ENCODE measurements at regions not wholly inside any gene's neighbourhood (a gene's known extent, or its start where the extent isn't known, plus 50 kb on each side); places are given as distances from the start of the nearest gene placed in this dataset.
"Not testable (repeated sequence)": the region's sequence is repeated elsewhere in the genome, so short reads cannot be mapped to it uniquely, and the experiment has no call there.

DNA sequence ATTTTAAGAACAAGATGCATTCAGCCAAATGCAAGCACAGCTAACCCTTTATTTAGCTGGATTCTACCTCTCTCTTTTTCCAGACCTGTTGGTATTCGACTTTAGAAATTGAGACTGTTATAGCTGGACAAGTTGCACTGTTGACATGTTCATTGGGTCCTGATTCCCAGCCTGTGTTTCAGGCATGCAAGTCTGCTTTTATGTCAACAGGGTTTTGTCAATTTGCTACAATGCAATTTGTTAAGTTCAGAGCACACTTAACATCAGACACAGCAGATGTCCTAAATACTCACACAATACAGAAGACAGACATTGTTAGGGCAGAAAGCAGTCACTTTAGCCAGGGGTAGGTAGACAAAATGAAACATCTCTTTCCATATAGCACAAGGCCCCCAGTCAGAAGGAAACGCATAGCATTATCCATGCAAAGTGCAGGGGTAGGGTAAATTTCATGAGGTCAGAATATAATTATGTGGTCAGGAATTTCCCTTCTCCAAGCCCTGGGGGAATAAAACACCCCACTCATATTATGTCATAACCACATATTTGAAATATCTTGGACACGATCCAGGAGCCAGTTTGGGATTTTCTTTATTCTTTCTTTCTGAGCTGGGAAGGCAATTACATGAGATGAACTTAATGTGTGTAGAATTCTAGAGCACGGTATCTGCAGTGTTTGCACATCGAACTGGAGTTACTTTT, 504.1 kb downstream of the NTRK3 start:
- no peak for DNase-seq

DNA sequence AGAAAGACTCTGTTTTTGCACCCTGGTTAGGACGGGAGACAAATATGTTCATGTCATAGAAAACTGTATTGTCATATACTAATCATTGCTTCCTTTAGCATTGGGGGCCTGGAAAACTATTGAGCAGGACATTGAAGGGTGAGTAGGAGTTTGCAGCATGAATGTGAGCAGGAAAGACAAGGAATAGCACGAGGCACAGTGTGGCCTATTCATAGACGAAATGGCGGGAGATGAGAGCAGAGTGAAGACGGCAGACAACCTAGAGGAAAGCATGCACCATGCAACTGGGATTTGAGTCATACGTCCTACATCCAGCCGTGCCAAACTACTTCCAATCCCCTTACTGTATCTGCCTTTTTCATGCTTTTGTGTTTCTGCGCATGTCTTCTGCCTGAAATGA, 508.1 kb downstream of the NTRK3 start:
- no peak for DNase-seq

DNA sequence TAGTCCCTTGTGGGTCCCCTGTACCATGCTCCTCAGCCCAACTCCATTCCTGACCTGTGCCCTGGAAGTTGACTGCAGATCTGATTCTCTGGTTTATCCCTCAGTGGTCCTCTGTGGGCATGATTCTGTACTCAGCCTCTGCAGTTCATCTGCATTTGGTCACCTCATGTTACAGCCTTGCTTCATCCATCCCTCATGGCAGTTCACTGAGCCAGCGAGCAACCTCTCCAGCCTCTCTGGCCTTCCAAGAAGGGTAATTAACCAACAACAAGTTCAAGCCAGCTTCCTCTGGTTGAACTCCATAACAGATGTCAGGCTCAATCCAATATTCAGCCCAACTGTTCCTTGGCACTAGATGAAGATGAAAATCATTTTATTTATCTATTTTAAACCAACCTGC, 509.5 kb downstream of the NTRK3 start:
- no peak for DNase-seq

DNA sequence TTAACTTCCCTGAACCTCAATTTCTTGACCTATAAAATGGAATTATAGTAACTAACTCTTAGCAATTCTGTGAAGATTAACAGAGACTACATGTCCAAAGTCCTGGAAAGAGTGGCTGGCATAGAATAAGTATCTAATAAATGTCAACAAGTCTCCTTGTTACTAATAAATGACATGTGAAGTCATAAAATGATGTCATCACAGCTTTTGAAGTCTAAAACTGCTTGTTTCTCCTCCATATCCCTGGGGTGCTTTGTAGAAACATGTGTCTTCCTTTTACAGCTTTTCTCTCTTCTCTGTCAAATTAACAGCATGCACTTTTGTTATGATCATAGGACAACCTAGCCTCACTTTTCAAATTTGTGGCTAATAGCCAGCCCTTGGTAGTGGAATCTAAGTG, 510.2 kb downstream of the NTRK3 start:
- no peak for DNase-seq

DNA sequence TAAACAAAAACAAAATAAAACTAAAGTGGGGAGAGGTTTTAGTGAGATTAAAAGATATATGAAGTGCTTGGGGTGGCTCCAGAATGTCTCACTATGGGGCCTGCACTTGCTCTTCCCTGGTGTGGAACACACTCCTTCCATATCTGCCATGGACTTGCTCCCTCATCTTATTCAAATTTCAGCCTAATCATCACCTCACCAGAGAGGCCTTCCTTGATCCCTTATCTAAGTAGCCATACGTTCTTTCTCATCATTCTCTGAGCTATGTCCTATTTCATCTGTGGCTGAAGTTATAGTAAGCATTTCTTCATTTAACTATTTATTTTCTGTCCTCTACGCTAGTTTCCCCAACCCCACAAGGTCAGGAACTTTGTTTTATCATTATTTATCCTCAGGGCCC, 511.7 kb downstream of the NTRK3 start:
- DNase-seq: no peak

DNA sequence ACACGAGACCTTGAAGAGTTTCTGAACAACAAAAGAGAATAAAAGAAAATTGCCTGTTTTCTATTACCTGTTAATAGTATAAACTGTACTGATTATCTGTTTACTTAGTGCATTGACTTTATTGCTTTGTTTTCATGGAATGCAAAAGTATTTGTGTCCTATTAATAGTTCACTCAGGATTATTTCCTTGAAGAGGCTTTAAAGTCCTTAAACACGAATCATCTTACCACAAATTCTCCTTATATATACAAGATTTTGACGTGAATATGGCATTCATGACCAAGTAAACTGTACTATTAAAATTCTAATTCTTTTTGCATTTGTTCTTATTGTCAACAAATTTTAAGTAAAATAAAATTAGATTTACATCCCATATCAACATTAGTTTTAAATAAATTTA, 513.0 kb downstream of the NTRK3 start:
- DNase-seq: no peak

DNA sequence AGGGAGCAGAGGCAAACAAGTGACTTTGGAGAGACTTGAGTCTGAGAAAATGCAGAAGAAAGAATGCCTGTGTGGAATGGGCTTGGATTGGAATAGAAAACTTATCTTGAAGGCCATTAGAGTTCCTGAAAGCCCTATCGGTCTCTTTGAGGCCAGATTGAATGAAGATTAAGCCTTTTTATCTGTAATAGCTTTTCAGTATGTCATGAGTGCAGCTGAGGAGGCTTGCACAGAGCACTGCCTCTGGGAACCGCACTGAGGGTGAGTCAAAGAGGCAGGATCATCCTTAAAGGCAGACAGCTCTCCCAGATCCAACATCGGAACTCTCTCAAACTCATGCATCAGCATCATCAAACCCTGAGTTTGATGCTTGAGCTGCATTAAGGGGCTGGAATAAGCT, 515.2 kb downstream of the NTRK3 start:
- DNase-seq: no peak

DNA sequence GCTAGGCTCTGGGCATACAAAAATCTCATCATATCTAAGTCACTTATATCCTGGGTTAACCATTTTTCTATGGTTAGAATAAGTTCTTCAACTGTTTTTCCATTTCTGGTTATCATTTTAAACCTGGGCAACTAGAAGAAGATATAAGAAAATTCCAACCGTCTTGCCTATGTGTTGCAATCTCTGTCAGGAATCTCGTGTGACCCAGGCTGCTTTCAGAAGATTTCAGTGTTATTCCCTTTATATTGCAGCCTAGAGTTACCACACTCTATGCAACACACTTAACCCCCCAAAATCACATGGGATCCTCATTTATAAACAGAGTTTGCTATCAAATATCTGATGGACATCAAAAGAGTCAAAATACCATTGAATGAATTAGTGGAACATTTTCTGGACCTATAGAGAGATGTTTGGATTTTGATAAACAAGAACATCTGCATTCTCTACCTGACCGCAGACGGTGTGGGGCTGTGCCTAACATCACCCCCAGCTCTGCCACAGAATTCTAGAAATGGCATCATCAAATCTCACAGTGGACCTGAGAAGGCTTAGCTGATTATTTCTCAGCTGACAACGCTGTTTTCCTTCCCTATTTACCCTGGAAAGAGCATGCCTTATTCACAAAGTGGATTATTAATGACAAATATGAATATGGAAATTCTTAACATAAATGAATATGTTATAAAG, 515.7 kb downstream of the NTRK3 start:
- DNase-seq: no peak

DNA sequence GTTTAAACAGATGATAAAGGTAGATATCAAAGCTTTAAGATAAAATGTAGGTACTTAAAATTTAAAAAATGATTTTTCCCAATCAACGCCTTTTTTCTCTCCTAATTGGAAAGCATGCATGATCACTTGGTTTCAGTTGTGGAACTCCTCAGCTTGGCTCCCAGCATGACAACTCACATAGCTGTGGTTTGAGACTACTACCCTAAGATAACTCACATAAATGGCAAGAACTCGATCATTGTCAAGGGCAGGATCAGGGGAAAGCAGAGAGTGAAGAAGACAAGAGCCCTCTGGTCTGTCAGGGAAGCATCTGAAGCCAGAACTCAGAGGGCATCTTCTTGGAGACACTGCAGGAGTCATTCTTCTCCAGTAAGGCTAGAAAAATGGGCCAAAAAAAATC, 516.7 kb downstream of the NTRK3 start:
- no peak for DNase-seq

DNA sequence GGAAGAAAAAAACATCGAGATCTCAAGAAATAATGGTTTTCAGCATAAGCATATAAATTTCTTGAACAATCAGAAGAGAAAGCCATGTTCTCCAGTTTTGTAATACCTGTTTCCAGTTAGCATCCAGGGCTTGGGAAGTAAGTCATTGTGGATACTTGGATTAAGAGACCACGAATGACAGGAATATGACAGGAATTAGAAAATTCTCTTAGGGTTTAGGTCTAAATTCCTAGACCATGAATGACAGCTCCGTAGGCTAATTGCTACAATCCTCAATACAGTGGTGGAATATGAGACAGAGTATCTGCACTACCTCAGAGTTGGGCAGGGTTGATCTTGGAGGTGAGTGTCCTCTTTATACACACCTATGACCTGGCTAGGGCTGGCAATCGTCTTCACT, 517.5 kb downstream of the NTRK3 start:
- no peak for DNase-seq

DNA sequence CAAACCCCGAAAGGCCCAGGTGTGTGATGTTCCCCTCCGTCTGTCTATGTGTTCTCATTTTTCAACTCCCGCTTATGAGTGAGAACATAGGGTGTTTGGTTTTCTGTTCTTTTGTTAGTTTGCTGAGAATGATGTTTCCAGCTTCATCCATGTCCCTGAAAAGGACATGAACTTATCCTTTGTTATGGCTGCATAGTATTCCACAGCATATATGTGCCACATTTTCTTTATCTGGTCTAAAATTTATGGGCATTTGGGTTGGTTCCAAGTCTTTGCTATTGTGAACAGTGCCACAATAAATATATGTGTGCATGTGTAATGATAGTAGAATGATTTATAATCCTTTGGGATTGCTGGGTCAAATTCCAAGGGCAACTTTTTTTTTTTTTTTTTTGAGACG, 519.1 kb downstream of the NTRK3 start:
- DNase-seq: not testable (repeated sequence)

DNA sequence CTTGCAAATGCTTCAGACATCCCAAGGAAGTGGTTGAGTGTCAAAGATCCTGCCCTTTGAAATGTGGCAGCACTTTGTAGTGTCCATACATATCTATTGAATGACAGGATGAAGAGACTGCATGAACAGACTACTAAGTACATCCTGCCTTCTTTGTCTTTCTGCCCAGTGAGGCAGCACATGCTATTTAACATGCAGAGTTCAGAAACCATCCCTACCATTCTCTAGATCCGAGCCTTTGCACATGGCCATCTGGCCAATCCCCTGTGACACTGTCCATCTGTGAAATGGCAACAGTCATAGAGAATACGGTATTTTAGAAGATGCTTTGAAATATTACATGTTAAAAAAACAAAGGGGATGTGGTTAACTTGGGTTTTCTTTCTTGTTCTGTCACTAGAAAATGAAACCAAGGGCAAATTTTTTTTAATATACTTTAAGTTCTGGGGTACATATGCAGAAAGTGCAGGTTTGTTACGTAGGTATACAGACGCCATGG, 519.6 kb downstream of the NTRK3 start:
- DNase-seq: no peak

DNA sequence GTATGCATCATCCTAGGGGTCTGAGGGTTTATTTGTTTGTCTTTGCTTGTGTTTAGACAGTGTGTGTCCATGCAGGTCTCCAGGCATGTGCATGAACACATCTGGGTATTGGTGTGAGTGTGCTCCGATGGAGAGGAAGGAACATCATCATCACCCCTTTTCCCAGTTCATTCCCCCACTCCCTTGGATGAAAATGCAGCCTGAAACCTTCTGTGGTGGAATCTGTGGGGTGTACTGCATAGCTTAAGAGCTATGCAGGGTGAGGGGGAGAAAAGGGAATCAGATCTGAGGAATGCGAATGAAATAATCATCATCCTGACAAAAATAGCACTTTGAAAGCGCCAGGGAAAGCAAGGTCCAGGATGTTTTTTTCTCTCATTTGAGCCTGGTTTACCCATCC, 520.1 kb downstream of the NTRK3 start:
- no peak for DNase-seq

DNA sequence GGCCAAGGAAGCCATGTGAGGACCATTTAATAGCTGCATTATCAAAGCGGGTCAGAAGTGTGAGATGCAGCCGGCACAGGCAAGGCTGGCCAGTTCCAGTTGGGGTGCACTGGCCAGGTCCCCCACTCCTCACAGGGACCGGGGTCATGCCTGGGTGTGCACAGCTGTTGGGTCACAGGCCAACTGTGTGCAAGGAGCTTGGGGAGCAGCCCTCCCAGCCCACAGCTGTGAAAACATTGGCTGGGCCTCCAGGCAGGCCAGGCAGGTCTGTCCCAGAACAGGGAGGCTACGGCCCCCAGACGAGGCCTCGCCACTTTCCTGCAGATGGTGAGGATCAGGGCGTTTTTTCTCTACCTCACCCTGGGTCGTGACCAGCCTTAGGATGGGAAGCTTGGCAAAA, 521.0 kb downstream of the NTRK3 start:
- DNase-seq: no peak

DNA sequence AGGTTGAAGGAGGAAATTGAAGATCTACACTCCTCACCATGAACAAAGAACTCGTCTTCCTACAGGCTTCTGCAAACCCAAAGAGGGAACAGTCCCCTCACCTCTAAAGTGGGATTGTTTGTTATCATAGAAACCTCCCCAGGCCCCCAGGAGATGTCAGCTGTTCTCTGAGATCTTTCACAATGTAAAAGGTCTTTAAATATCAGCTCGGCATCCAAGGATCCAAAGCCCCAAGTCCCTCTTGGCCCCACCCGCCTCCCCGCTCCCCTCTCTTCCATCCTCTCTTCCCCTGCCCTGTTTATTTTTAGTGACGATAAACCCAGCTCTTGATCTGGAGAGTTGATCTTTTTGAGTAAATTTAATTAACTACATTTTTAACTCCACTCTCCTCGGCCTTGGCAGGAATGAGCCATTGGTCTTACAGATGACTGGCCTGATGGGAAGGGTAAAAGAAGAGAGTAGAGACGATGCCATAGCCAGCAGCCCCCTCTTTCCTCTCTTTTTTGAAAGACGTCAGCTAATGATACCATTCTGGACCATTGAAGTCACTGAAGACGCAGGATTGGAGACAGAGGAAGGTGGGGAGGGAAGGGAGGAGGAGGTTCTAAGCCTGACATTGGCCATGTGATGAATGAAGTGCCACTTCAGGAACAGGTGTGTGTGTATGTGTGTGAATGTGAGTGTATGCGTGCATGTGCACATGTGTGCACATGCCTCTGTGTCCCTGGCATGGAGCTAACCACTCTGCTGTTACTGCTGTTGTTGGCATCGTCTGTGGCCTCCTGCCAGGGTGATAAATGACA, 521.8 kb downstream of the NTRK3 start:
- no peak for DNase-seq

DNA sequence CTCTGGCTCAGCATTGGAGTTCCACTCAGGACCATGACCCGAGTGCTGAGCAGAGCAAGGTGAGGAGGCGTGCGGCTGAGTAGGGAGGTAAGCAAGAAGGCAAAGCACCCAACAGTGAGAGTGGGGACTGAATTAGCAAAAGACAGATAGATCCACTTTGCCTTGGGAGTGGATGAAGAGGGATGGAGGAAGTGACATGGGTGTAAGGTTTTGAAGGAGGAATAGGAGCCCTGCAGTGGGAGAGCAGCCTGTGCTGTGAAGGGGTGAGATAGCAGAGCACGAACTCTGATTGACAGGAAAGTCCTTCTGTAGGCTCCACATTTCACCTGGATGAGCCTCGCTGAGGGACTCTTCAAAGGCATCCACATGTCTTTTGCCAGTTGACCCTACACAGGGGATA, 522.6 kb downstream of the NTRK3 start:
- no peak for DNase-seq

DNA sequence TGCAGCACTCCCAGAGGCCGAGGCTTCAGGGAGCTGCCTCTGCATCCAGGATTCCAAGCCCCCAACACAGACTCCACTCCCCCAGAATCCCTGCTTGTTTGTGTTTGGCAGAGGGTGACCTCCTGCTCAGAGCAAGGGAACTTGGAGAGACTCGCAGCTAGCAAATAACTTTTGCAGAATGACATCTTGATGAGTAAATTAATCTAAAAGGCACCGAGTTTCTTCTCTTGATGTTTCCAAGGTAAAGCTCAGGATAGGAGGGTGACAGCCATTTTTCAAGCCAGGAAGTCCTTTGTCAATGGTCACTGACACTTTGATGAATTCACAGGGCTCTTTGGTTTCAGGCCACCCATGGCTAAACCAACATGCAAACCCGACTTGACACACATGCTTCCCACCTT, 523.0 kb downstream of the NTRK3 start:
- DNase-seq: no peak

DNA sequence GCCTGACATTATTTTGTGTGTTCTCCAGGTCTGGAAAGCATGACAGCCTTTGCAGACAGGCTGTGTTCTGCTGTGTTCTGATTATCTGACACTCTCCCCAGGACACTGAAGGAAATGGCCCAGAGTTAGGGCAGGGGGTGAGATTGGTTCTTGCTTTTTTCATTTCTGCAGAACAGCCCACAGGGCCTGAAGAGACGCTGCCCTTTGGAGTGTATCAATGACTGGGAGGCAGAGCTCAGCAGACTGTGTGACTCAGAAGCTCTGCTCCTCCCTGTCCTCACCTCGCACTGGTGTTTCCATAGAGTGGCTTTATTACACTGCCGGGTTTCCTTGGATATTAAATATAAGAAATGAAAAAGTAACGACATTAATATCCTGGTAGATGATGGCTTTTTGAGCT, 523.6 kb downstream of the NTRK3 start:
- DNase-seq: no peak

DNA sequence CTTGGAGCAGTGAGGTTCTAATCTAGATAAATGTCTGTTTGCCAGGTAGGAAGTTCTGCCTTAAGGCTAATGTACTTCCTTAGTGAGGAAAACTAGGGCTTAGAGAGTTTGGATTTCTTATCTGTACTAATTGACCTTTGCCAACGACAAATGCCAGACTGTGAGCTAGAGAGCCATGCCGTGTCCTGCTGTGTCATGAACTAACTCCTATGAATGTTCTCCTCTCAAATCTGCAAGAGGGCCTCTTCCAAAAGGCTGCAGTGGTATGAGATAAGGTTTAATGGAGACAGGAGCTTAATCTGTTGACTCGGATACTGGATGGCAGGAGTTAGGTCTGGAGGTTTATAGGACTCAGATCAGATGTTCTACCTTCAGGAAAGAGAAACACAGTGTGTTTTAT, 524.9 kb downstream of the NTRK3 start:
- DNase-seq: no peak

DNA sequence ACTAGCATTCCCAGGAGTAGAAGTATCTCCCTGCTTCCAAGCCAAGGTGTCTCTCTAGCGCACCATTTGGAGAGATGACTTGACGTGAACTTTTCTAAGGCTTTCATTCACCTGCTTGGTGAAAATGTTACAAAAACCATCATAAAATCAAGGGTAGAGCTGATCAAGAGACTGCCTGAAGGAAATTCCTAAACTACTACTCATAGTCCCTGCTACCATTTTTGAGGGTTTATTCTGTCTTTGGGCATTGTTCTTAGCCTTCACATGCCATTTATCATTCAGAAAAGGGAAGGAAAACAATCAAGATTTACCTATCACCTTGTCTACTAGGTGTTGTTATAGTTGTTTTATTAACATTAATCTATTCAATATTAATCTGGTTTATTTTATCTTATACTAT, 525.8 kb downstream of the NTRK3 start:
- no peak for DNase-seq

DNA sequence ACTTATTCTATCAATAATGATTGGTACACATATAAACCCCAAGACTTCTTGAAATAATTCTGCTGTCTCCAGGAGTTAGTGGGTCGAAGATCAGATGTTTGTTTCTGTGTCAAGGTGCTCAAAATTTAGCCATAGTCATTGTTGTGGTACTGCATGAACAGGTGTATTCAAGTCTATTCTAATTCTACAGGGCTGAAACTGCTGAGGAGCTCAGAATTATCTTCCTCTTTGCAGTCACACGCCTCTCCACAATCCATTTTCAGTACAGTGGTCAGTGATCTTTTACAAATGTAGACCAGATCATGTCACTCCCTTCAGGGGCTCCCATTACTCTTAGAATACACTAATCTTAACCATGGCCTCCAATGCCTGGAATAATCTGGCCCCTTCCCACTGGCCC, 527.5 kb downstream of the NTRK3 start:
- DNase-seq: no peak

DNA sequence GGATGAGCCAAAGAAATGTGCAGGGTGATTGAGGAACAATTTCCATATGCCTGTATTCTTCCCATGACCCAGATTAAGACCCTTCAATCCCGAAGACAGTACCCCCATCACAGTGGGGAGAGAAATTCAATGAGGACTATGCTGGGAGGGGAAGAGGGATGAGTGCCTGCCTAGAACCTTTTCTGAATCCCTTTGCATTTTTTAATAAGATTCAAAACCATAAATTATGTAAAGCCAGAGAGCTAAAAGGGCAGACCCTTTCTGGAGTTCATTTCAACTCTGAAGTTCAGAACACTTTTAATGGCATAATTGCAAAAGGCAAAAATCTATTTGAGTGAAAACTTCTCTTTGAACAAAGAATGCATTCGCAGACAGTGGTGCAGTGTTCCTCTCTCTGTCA, 529.5 kb downstream of the NTRK3 start:
- DNase-seq: no peak

DNA sequence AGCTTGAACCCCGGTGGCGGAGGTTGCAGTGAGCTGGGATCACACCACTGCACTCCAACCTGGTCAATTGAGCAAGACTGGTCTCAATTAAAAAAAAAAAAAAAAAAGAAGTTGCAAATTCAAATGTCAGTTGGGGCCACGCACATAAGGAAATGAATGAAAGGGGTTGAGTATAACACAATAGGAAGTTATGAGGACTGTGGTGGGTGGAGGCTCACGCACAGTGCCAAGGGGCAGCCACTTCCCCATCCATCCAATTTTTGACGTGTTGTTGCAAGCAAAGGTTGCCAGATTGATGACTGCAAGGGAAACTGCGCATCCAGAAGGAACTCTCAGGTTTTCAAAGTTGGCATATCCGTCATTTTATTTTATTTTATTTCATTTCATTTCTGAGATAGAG, 532.2 kb downstream of the NTRK3 start:
- DNase-seq: no peak

All from activated T-cell treated with anti-CD3 and anti-CD28 coated beads for 4 hours (primary cell).